HepG2 (cell line): ENCODE measurements at regions not wholly inside any gene's neighbourhood (a gene's known extent, or its start where the extent isn't known, plus 50 kb on each side); places are given as distances from the start of the nearest gene placed in this dataset.

ENCODE experiments used
- ATAC-seq: fragments of 200-7000 bp; cut with Tn5 transposase; 3 replicates; pipeline ENCODE4 v1.9.1; 2020; ENCODE audit warnings: mild to moderate bottlenecking, moderate library complexity
- BruUV-seq: library from RNA; stranded (reverse); fragments of 400-500 nt; replicated peaks from 2 replicates; lab custom pipeline; 2021; lab: Mats Ljungman, UMichigan
- CTCF ChIA-PET: fragments of 300-600 bp; formaldehyde crosslinking; extraction: SDS; loops from one replicate; lab custom pipeline; 2021; ENCODE audit warnings: low total read pairs, inconsistent platforms, low intra/inter-chr PET ratio; lab: Yijun Ruan, JAX
- POLR2A ChIA-PET: fragments of 350-600 bp; sonication (Branson Sonifier 250); formaldehyde crosslinking; loops from one replicate; lab custom pipeline; 2020; ENCODE audit warnings: antibody characterized with exemption, inconsistent platforms; lab: Yijun Ruan, JAX
- DNase-seq: peaks from one replicate; pipeline ENCODE4 v3.0.0-alpha.2; 2015; ENCODE audit warnings: low spot score
- FAIRE-seq: peaks from 3 replicates; lab custom pipeline; 2011; peaks lifted over from hg19 to GRCh38; lab: Jason Lieb, UNC
- H2AFZ ChIP-seq: one replicate; pipeline ENCODE4 v1.6.1; 2011; ENCODE audit warnings: low read length, inconsistent platforms
- H3K27ac ChIP-seq: fragments of 300-600 bp; 3 replicates; pipeline ENCODE4 v1.8.0; 2011; ENCODE audit warnings: mixed run types, mild to moderate bottlenecking, mixed read lengths, low read length, inconsistent platforms; ENCODE audit not compliant: insufficient read depth; ENCODE audit errors: extremely low read length
- H3K27me3 ChIP-seq, 2 experiments: fragments of 200-600 bp in 1 of 2; 2 replicates in 1 of 2; 3 replicates in 1 of 2; pipeline versions ENCODE4 v1.6.0 to v1.8.0; 2011; ENCODE audit warnings: low read length in 2 of 2, mild to moderate bottlenecking in 2 of 2, moderate library complexity in 2 of 2, inconsistent platforms in 1 of 2; ENCODE audit not compliant: insufficient read depth in 2 of 2, control insufficient read depth in 1 of 2
- H3K36me3 ChIP-seq, 2 experiments: fragments of 200-600 bp in 1 of 2; replicated peaks in 1 of 2; 2 replicates in 1 of 2; 3 replicates in 1 of 2; pipeline versions ENCODE4 v1.5.1 to v1.8.0; 2011; ENCODE audit warnings: low read length in 2 of 2, inconsistent platforms in 1 of 2; ENCODE audit not compliant: insufficient read depth in 2 of 2, control insufficient read depth in 1 of 2
- H3K4me1 ChIP-seq: 2 replicates; pipeline ENCODE4 v1.5.1; 2012; ENCODE audit warnings: low read length, inconsistent platforms; ENCODE audit not compliant: insufficient read depth
- H3K4me2 ChIP-seq: 2 replicates; pipeline ENCODE4 v1.6.0; 2011; ENCODE audit warnings: low read depth, low read length, inconsistent platforms
- H3K4me3 ChIP-seq, 3 experiments: fragments of 200-600 bp in 1 of 3; sonication (generic), shearing (Covaris generic) in 1 of 3; replicated peaks in 1 of 3; 2 replicates each; pipeline ENCODE4 v1.5.1; 2011 to 2016; ENCODE audit warnings: low read length in 3 of 3, inconsistent platforms in 2 of 3, low read depth in 2 of 3, mild to moderate bottlenecking in 2 of 3, control low read depth in 1 of 3, mixed read lengths in 1 of 3; ENCODE audit not compliant: insufficient read depth in 1 of 3
- H3K79me2 ChIP-seq: one replicate; pipeline ENCODE4 v1.6.1; 2011; ENCODE audit warnings: low read length, inconsistent platforms; ENCODE audit not compliant: insufficient read depth
- H3K9ac ChIP-seq: 2 replicates; pipeline ENCODE4 v1.6.0; 2011; ENCODE audit warnings: mild to moderate bottlenecking, low read depth, low read length, inconsistent platforms; ENCODE audit not compliant: insufficient read depth
- H3K9me3 ChIP-seq: 2 replicates; pipeline ENCODE4 v1.5.1; 2012; ENCODE audit warnings: mild to moderate bottlenecking, low read length
- H4K20me1 ChIP-seq: 2 replicates; pipeline ENCODE4 v1.6.0; 2011; ENCODE audit warnings: inconsistent platforms, mild to moderate bottlenecking, low read length, moderate library complexity; ENCODE audit not compliant: insufficient read depth
- NFE2L1 ChIP-seq: sonication (generic); formaldehyde crosslinking; IDR thresholded peaks from 2 replicates; pipeline ENCODE4 v1.4.0; 2020; ENCODE audit warnings: missing genetic modification reagents, mild to moderate bottlenecking, borderline replicate concordance
- SP2 ChIP-seq: sonication (generic); formaldehyde crosslinking; IDR thresholded peaks from 2 replicates; pipeline ENCODE4 v1.5.1; 2020; ENCODE audit warnings: mild to moderate bottlenecking, missing genetic modification reagents
- ZNF264 ChIP-seq: sonication (generic); formaldehyde crosslinking; IDR thresholded peaks from 2 replicates; pipeline ENCODE4 v1.4.0; 2020; ENCODE audit warnings: missing genetic modification reagents
- ZNF780A ChIP-seq: sonication (generic); formaldehyde crosslinking; IDR thresholded peaks from 2 replicates; pipeline ENCODE4 v1.8.0; 2022; ENCODE audit warnings: mild to moderate bottlenecking, missing genetic modification reagents, moderate library complexity
- WGBS: methylation state at CpG from one replicate; pipeline ENCODE4 v1.1.6; 2017; ENCODE audit warnings: low lambda C conversion rate; 5-methylcytosine and 5-hydroxymethylcytosine counted together
- in situ Hi-C: cut with HindIII; loops from 2 replicates; pipeline ENCODE4 v1.10.0; 2017; ENCODE audit warnings: low pct_unique_long_range_greater_than_20kb; ENCODE audit not compliant: extremely low pct_ligation_motif_present
- intact Hi-C: fragments of 100-400 bp; cut with micrococcal nuclease; formaldehyde crosslinking; loops from one replicate; pipeline ENCODE4 v1.10.0; 2022; ENCODE audit not compliant: unreplicated experiment
- TF ChIP-seq, protein P1 (sequence below), 2 experiments: IDR thresholded peaks; 2 replicates each; pipeline ENCODE4 v1.6.1; 2011 to 2012; ENCODE audit warnings: low read length in 2 of 2, borderline replicate concordance in 1 of 2, low read depth in 1 of 2, mild to moderate bottlenecking in 1 of 2, moderate library complexity in 1 of 2
- TF ChIP-seq, protein P2 (sequence below): sonication (generic); formaldehyde crosslinking; IDR thresholded peaks from 2 replicates; pipeline ENCODE4 v1.4.0; 2020; ENCODE audit warnings: missing genetic modification reagents, mild to moderate bottlenecking, borderline replicate concordance

DNA sequence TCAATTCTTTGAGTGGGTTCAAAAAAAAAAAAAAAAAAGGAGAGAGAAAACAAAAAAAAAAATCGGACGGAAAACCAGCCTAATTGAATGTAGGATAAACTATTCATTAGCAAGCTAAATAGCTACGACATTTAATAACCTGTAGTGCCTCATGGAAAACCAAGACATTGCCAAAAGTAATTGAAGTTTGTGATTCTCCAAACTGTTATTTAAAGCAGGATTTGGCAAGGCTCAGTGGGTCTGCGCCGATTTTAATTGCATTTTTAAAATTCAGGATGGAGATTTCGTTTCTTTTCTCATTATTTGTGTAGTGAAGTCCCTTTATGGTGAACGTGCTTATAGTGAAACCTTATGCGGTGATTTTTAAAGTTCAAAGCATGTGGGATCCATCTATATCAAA lies 127.2 kb upstream of the NFIB start (continued):
- no peak for TF ChIP-seq ZNF264 (CRISPR knock-in tag)
- no peak for TF ChIP-seq ZNF780A (CRISPR knock-in tag)
- no peak for TF ChIP-seq NFE2L1 (CRISPR knock-in tag)
- no peak for TF ChIP-seq SP2 (CRISPR knock-in tag)

DNA sequence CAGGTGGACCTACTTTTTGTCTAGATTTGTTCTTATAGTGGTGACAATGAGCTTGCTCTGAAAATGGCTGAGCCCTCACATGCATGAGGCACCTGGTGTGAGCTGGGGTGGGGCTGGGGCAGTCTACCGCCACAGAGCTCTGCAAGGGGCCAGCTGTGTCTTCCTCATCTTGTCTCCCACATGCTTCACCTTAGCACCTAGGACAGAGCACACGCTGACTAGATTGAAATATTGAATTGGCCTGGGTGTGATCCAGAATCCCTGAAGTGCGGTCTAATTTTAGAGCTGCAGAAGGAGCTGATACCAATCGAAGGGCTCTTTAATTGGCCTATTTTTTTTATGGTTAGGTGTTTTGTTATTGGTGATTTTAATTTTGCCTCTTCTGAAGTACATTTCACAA lies 126.1 kb upstream of the NFIB start:
- TF ChIP-seq, protein P1, sequence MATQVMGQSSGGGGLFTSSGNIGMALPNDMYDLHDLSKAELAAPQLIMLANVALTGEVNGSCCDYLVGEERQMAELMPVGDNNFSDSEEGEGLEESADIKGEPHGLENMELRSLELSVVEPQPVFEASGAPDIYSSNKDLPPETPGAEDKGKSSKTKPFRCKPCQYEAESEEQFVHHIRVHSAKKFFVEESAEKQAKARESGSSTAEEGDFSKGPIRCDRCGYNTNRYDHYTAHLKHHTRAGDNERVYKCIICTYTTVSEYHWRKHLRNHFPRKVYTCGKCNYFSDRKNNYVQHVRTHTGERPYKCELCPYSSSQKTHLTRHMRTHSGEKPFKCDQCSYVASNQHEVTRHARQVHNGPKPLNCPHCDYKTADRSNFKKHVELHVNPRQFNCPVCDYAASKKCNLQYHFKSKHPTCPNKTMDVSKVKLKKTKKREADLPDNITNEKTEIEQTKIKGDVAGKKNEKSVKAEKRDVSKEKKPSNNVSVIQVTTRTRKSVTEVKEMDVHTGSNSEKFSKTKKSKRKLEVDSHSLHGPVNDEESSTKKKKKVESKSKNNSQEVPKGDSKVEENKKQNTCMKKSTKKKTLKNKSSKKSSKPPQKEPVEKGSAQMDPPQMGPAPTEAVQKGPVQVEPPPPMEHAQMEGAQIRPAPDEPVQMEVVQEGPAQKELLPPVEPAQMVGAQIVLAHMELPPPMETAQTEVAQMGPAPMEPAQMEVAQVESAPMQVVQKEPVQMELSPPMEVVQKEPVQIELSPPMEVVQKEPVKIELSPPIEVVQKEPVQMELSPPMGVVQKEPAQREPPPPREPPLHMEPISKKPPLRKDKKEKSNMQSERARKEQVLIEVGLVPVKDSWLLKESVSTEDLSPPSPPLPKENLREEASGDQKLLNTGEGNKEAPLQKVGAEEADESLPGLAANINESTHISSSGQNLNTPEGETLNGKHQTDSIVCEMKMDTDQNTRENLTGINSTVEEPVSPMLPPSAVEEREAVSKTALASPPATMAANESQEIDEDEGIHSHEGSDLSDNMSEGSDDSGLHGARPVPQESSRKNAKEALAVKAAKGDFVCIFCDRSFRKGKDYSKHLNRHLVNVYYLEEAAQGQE (IDR thresholded peaks at IDR 0.05; ENCODE audit: borderline replicate concordance in 1 of 2, low read depth in 1 of 2, low read length in 2 of 2) = 0 out of 4 replicates have a peak, but pooled peaks of 1 of the 2 experiments have one; percentile 24
- TF ChIP-seq, protein P2, sequence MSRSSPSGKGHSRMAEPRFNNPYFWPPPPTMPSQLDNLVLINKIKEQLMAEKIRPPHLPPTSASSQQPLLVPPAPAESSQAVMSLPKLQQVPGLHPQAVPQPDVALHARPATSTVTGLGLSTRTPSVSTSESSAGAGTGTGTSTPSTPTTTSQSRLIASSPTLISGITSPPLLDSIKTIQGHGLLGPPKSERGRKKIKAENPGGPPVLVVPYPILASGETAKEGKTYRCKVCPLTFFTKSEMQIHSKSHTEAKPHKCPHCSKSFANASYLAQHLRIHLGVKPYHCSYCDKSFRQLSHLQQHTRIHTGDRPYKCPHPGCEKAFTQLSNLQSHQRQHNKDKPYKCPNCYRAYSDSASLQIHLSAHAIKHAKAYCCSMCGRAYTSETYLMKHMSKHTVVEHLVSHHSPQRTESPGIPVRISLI (CRISPR knock-in tag) = no peak
- Histone ChIP-seq H3K4me1 (no peaks in the 10 kb centered on the region), H3K9me3 (no peaks in the 10 kb centered on the region), H3K27me3 (peaks cover 0 to 22% of the 10 kb centered on the region in 2 experiments; a peak in 1 of 5 replicates), H3K9ac (no peak overlapping the region), H3K27ac (no peak overlapping the region), H2AFZ (no peak overlapping the region), H3K79me2 (no peaks in the 10 kb centered on the region), H3K4me3 (no peak overlapping the region), H4K20me1 (no peaks in the 10 kb centered on the region), H3K36me3 (no peaks in the 10 kb centered on the region), H3K4me2 (no peak overlapping the region)
- FAIRE-seq = no peak
- no peak for ATAC-seq
- WGBS = 45% methylated on average over 4 of the region's 4 CpGs
- no TSS peak for BruUV-seq
- intact Hi-C loops (no loop called here), in situ Hi-C loops (no loop called here)
- ChIA-PET CTCF (no interaction called here), POLR2A (no interaction called here)
- no peak for DNase-seq
